CD4-positive, CD25-positive, alpha-beta regulatory T cell (primary cell): ENCODE measurements at regions not wholly inside any gene's neighbourhood (a gene's known extent, or its start where the extent isn't known, plus 50 kb on each side); places are given as distances from the start of the nearest gene placed in this dataset.
"Not testable (repeated sequence)": the region's sequence is repeated elsewhere in the genome, so short reads cannot be mapped to it uniquely, and the experiment has no call there.

Experiments used
- ATAC-seq, 2 donors: fragments of 150-1000 bp; cut with Tn5 transposase; one replicate each; pipeline ENCODE4 v1.10.0; 2021; ENCODE audit warnings: low read depth in 2 of 2, moderate number of reproducible peaks in 2 of 2, moderate library complexity in 1 of 2
- DNase-seq, 3 donors: peaks; one replicate each; pipeline versions ENCODE4 v3.0.0 to v3.0.0-alpha.2; 2012 to 2022; ENCODE audit warnings: mixed read lengths in 1 of 3
- H3K27ac ChIP-seq: one replicate; pipeline ENCODE4 v1.7.0; 2013; ENCODE audit warnings: mild to moderate bottlenecking, low read length; ENCODE audit not compliant: insufficient read depth, poor library complexity, severe bottlenecking
- H3K27me3 ChIP-seq: one replicate; pipeline ENCODE4 v1.7.0; 2013; ENCODE audit warnings: low read length; ENCODE audit not compliant: control insufficient read depth, insufficient read depth
- H3K36me3 ChIP-seq: one replicate; pipeline ENCODE4 v1.7.0; 2013; ENCODE audit warnings: mild to moderate bottlenecking, low read length, moderate library complexity; ENCODE audit not compliant: control insufficient read depth, insufficient read depth
- H3K4me1 ChIP-seq: 2 replicates; pipeline ENCODE4 v1.7.0; 2013; ENCODE audit warnings: mild to moderate bottlenecking, low read length; ENCODE audit not compliant: insufficient read depth, control insufficient read depth, poor library complexity, severe bottlenecking
- H3K4me3 ChIP-seq: one replicate; pipeline ENCODE4 v1.7.0; 2013; ENCODE audit warnings: low read depth, mild to moderate bottlenecking, low read length, moderate library complexity
- H3K9me3 ChIP-seq, 2 experiments: 1 replicate in 1 of 2; 2 replicates in 1 of 2; pipeline ENCODE4 v1.7.0; 2013; ENCODE audit warnings: low read length in 2 of 2, mild to moderate bottlenecking in 1 of 2, moderate library complexity in 1 of 2; ENCODE audit not compliant: control insufficient read depth in 2 of 2
- H3K27ac Mint-ChIP-seq, 3 donors: one replicate each; pipeline ENCODE4 v1.8.0; 2020 to 2022; ENCODE audit warnings: mild to moderate bottlenecking in 3 of 3, mixed read lengths in 3 of 3, moderate library complexity in 2 of 3
- H3K27me3 Mint-ChIP-seq: one replicate; pipeline ENCODE4 v1.8.0; 2022; ENCODE audit warnings: mild to moderate bottlenecking, mixed read lengths
- H3K36me3 Mint-ChIP-seq: one replicate; pipeline ENCODE4 v1.8.0; 2020; ENCODE audit warnings: mixed read lengths
- H3K4me1 Mint-ChIP-seq, 4 donors: one replicate each; pipeline ENCODE4 v1.8.0; 2020 to 2022; ENCODE audit warnings: mixed read lengths in 4 of 4, mild to moderate bottlenecking in 1 of 4
- H3K4me3 Mint-ChIP-seq, 4 donors: one replicate each; pipeline ENCODE4 v1.8.0; 2020 to 2022; ENCODE audit warnings: mild to moderate bottlenecking in 4 of 4, mixed read lengths in 4 of 4, moderate library complexity in 3 of 4
- H3K9me3 Mint-ChIP-seq, 7 donors: one replicate each; pipeline ENCODE4 v1.8.0; 2020 to 2022; ENCODE audit warnings: mixed read lengths in 7 of 7, mild to moderate bottlenecking in 3 of 7, moderate library complexity in 2 of 7

DNA sequence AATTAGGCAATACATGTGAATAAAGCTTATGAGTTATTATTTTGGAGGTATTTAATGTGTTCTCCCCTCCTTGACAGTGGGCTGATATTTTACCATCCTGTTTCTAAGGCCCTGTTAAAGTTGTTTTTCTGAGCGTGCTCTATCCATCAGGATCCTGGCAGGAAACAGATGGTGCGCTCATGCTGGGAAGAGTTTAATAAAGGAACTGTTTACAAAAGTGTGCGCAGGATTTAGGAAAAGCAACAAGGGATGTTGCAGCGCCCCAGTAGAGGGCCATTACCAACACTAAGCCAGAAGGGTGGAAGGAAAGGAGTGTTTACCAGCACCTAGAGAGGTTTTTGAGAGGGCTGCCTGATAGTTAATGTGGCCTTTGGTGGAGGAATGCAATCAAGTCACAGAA lies 374.5 kb downstream of the KCNRG start:
- Histone ChIP-seq H3K27me3 (no peaks in the 10 kb centered on the region), H3K9me3 (no peaks in the 10 kb centered on the region), H3K27ac (no peak overlapping the region), H3K36me3 (no peaks in the 10 kb centered on the region), H3K4me3 (no peak overlapping the region), H3K4me1 (no peaks in the 10 kb centered on the region)
- no peaks in the 10 kb centered on the region for H3K36me3 Mint-ChIP-seq
- DNase-seq: no peak
- ATAC-seq: no peak
- H3K4me3 Mint-ChIP-seq: no peak overlapping the region
- no peaks in the 10 kb centered on the region for H3K27me3 Mint-ChIP-seq
- H3K9me3 Mint-ChIP-seq: peaks cover 0 to 2% (median 0%) of the 10 kb centered on the region in 7 donors
- peaks cover 4 to 6% (median 5%) of the 10 kb centered on the region in 4 donors for H3K4me1 Mint-ChIP-seq
- H3K27ac Mint-ChIP-seq: no peak overlapping the region

DNA sequence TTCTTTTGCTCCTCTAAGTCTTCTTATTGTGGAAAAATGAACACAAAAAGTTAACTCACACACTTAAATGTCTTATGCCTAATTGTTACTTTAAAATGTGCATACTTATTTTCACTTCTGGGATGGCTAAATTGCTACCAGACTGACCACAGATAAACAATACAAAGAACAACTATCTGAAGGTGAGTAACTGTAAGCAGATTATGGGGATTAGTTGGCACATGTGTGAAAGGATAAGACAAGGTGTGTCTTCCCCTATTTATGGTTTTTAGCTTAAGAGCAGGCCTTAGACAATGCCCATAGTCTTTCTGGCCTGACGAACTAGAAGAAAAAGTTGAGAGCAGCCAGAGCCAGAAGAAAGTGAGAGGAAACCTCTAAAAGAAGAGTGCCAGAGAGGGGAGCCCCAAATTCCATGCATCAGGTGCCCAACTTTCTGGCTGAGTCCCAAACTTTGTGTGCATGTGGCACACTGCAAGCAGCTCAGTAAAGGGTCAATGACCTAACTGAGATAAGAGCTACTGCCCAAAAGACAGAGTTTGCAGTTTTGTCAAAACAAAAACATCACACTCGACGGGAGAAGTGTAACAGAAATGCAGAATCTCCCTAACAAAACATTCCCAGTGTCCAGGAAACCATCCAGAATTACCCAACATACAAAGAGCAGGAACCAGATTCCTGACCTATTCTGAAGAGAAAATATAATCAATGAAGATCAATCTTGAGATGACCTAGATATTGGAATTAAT lies 375.4 kb downstream of the KCNRG start:
- no peak overlapping the region for H3K27ac Mint-ChIP-seq
- H3K4me1 ChIP-seq: no peaks in the 10 kb centered on the region
- DNase-seq (no peak), ATAC-seq (no peak)
- H3K4me3 ChIP-seq: no peak overlapping the region
- H3K4me3 Mint-ChIP-seq: no peak overlapping the region
- no peaks in the 10 kb centered on the region for H3K9me3 ChIP-seq
- no peaks in the 10 kb centered on the region for H3K36me3 ChIP-seq
- H3K9me3 Mint-ChIP-seq: peaks cover 0 to 2% (median 0%) of the 10 kb centered on the region in 7 donors
- H3K36me3 Mint-ChIP-seq: no peaks in the 10 kb centered on the region
- H3K27me3 ChIP-seq: no peaks in the 10 kb centered on the region
- peaks cover 0 to 5% (median 4%) of the 10 kb centered on the region in 4 donors for H3K4me1 Mint-ChIP-seq
- no peak overlapping the region for H3K27ac ChIP-seq
- no peaks in the 10 kb centered on the region for H3K27me3 Mint-ChIP-seq

DNA sequence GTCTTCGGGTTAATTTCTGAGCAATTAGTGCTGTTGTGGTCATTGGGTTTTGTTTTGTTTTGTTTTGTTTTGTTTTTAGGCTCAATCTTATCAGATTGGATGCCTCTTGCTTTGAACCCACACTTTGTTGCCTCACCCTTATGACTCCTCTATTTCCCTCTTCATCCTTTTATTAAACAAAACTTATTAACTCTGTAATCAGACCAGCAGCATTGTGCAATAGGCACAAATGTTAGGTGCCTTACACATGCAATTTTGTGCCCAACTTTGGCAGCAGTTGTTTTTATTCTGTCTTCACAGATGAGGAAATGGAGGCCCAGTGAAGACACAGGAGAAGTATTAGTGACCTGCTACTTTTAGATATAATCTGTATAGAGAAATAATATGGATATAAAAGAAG lies 377.7 kb downstream of the KCNRG start:
- Mint-ChIP-seq H3K9me3 (no peaks in the 10 kb centered on the region), H3K27me3 (no peaks in the 10 kb centered on the region), H3K27ac (no peak overlapping the region), H3K4me3 (no peak overlapping the region), H3K4me1 (no peaks in the 10 kb centered on the region), H3K36me3 (no peaks in the 10 kb centered on the region)
- H3K9me3 ChIP-seq: no peaks in the 10 kb centered on the region
- no peak overlapping the region for H3K27ac ChIP-seq
- H3K4me1 ChIP-seq: no peaks in the 10 kb centered on the region
- H3K4me3 ChIP-seq: no peak overlapping the region
- H3K27me3 ChIP-seq: no peaks in the 10 kb centered on the region
- ATAC-seq: no peak
- DNase-seq: no peak
- no peaks in the 10 kb centered on the region for H3K36me3 ChIP-seq

DNA sequence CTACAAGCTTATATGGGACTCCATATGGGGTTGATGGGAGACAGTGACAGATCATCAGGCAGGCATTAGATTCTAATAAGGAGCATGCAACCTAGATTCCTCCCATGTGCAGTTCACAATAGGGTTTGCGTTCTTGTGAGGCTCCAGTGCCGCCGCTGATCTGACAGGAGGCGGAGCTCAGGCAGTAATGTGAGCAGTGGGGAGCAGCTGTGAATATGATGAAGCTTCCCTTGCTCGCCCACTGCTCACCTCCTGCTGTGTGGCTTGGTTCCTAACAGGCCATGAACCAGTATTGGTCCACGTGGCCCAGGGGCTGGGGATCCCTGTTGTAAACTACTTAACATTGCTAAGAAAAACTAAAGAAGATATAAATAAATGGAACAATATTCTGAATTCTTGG lies 378.4 kb downstream of the KCNRG start:
- H3K4me1 Mint-ChIP-seq: no peaks in the 10 kb centered on the region

DNA sequence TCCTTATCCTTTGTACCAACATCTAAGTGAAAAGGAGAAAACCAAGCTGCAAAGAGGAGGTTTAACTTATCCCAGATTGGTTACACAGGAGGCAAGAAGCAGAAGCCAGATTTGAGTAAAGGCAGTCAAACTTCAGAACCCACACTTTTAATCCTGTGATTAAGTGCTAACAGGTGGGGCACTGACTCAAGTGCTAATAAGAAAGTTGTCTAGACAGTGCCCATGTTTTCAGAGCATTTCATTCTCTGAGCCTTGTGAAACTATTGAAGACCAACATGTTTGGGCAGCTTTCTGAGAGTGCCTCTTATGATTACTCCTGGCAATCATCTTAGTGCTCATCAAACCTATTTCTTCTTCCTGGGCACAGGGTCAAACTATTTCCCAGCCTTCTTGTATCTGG lies 380.8 kb downstream of the KCNRG start:
- no peaks in the 10 kb centered on the region for H3K4me1 ChIP-seq
- no peak for ATAC-seq
- H3K36me3 ChIP-seq: no peaks in the 10 kb centered on the region
- H3K9me3 Mint-ChIP-seq: no peaks in the 10 kb centered on the region
- peaks cover 8% of the 10 kb centered on the region for H3K27me3 Mint-ChIP-seq
- no peak overlapping the region for H3K4me3 Mint-ChIP-seq
- H3K27ac ChIP-seq: no peak overlapping the region
- H3K36me3 Mint-ChIP-seq: no peaks in the 10 kb centered on the region
- no peaks in the 10 kb centered on the region for H3K4me1 Mint-ChIP-seq
- H3K9me3 ChIP-seq: no peaks in the 10 kb centered on the region
- DNase-seq: no peak
- H3K27me3 ChIP-seq: no peaks in the 10 kb centered on the region
- no peak overlapping the region for H3K4me3 ChIP-seq
- H3K27ac Mint-ChIP-seq: no peak overlapping the region

More for the DNA sequence above, 378.4 kb downstream of the KCNRG start:
- Mint-ChIP-seq H3K4me3 (no peak overlapping the region), H3K27me3 (peaks cover 4% of the 10 kb centered on the region), H3K36me3 (no peaks in the 10 kb centered on the region), H3K27ac (no peak overlapping the region), H3K9me3 (no peaks in the 10 kb centered on the region)
- H3K9me3 ChIP-seq: no peaks in the 10 kb centered on the region
- DNase-seq: no peak
- H3K4me3 ChIP-seq: no peak overlapping the region
- H3K36me3 ChIP-seq: no peaks in the 10 kb centered on the region
- no peaks in the 10 kb centered on the region for H3K27me3 ChIP-seq
- H3K27ac ChIP-seq: no peak overlapping the region
- no peaks in the 10 kb centered on the region for H3K4me1 ChIP-seq
- no peak for ATAC-seq

DNA sequence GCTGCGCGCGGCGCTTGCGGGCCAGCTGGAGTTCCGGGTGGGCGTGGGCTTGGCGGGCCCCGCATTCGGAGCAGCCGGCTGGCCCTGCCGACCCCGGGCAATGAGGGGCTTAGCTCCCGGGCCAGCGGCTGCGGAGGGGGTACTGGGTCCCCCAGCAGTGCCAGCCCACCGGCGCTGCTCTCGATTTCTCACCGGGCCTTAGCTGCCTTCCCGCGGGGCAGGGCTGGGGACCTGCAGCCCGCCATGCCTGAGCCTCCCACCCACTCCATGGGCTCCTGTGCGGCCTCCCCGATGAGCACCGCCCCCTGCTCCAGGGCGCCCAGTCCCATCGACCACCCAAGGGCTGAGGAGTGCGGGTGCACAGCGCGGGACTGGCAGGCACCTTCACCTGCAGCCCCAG lies 381.4 kb downstream of the KCNRG start:
- not testable (repeated sequence) for DNase-seq, H3K9me3 Mint-ChIP-seq, H3K4me3 ChIP-seq, H3K27me3 ChIP-seq, H3K27ac Mint-ChIP-seq, ATAC-seq, H3K36me3 Mint-ChIP-seq, H3K4me1 ChIP-seq, H3K36me3 ChIP-seq, H3K27me3 Mint-ChIP-seq, H3K4me3 Mint-ChIP-seq, H3K9me3 ChIP-seq, H3K27ac ChIP-seq, H3K4me1 Mint-ChIP-seq

DNA sequence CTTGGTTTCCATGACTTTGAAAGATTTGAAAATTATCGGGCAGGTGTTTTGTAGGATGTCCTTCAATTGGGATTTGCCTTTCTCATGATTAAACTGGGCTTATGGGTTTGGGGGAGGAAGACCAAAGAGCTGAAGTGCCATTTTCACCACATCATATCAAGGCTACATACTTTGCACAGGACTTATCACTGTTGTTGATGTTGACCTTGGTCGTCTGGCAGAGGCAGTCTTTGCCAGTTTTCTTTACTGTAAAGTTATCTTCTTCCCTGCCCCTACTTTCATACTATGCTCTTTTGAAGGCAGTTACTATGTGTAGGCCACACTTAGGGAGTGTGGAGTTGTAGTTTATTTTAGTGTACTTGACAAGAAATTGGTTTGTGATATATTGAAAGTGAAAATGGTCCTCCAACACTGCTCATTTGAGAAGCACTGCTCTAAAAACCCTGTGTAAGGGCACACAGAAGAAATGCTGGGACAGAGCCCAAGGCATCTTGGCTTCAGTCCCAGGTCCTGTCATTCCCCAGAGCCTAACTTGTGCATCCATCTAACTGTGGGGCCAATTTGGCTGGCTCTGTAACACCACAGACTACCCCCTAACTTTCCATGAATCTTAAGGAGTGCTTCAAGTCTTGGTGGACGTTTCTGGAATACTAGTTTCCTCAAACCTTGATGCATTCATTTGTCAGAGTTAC lies 384.9 kb downstream of the KCNRG start:
- H3K4me1 ChIP-seq: no peaks in the 10 kb centered on the region
- DNase-seq: no peak
- H3K36me3 ChIP-seq: no peaks in the 10 kb centered on the region
- ATAC-seq: no peak
- H3K4me1 Mint-ChIP-seq: no peaks in the 10 kb centered on the region
- no peaks in the 10 kb centered on the region for H3K9me3 Mint-ChIP-seq
- no peak overlapping the region for H3K27ac ChIP-seq
- no peak overlapping the region for H3K4me3 ChIP-seq
- no peaks in the 10 kb centered on the region for H3K9me3 ChIP-seq
- no peaks in the 10 kb centered on the region for H3K27me3 ChIP-seq
- no peaks in the 10 kb centered on the region for H3K36me3 Mint-ChIP-seq
- peaks cover 8% of the 10 kb centered on the region for H3K27me3 Mint-ChIP-seq
- no peak overlapping the region for H3K27ac Mint-ChIP-seq
- H3K4me3 Mint-ChIP-seq: no peak overlapping the region

DNA sequence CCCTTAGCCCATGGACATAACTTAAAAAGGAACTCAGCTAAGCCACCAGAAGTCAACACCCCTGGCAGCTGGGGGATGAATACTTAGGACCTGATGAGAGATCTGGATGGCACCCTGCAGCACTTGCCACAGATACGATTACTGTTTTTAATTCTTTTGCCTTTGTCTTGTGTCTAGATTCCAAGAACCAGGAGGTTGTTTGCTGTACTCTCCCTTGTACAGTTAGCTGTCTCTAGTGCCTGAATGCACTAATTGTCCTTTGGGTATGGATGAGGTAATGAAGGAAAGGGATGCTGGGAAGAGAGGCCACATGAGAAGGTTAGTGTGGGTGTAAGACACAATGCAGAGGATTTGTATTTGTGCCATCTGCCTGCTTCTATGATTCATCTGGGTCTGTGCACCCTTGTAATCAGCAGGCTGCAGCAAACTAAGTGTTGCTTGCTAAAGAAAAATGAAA lies 385.8 kb downstream of the KCNRG start:
- no peak overlapping the region for H3K27ac Mint-ChIP-seq
- DNase-seq: no peak

More for the DNA sequence above, 385.8 kb downstream of the KCNRG start:
- no peaks in the 10 kb centered on the region for H3K9me3 Mint-ChIP-seq
- Histone ChIP-seq H3K4me3 (no peak overlapping the region), H3K27me3 (peaks cover under 1% of the 10 kb centered on the region), H3K9me3 (no peaks in the 10 kb centered on the region), H3K4me1 (no peaks in the 10 kb centered on the region), H3K27ac (no peak overlapping the region), H3K36me3 (no peaks in the 10 kb centered on the region)
- no peaks in the 10 kb centered on the region for H3K36me3 Mint-ChIP-seq
- H3K4me3 Mint-ChIP-seq: no peak overlapping the region
- peaks cover 12% of the 10 kb centered on the region for H3K27me3 Mint-ChIP-seq
- no peaks in the 10 kb centered on the region for H3K4me1 Mint-ChIP-seq
- no peak for ATAC-seq
